GM03348 (cell line): ENCODE measurements at regions not wholly inside any gene's neighbourhood (a gene's known extent, or its start where the extent isn't known, plus 50 kb on each side); places are given as distances from the start of the nearest gene placed in this dataset.
"Not testable (repeated sequence)": the region's sequence is repeated elsewhere in the genome, so short reads cannot be mapped to it uniquely, and the experiment has no call there.

Experiments
- DNase-seq: peaks from one replicate; pipeline ENCODE4 v3.0.0; 2012; ENCODE audit warnings: low spot score

GRCh38 chr7:17046666-17047065, 164.9 kb upstream of the AGR3 start:
- DNase-seq: no peak

GRCh38 chr7:17053164-17053563, 171.4 kb upstream of the AGR3 start:
- not testable (repeated sequence) for DNase-seq

DNA sequence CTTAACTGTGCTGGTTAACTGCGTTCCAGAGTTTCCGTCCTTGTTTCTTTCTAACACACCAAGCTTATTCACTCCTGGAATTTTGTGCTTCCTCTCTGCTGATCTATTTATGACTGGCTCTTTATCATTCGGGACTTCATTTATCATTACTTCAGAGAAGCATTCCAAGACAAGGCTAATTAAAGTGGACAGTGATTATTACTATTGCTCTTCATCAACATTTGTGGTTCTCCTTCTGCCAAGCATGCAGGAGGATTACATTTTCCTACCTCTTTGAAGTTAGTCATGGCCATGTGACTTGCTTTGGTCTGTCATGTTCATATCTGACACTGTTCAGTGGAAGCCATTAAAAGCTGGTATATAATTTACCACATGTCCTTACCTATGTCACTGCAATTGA, 172.4 kb upstream of the AGR3 start:
- DNase-seq: no peak

- DNase-seq: no peak
These were observed 173.1 kb upstream of the AGR3 start for GRCh38 chr7:17054836-17055235.

GRCh38 chr7:17055596-17055995, 173.8 kb upstream of the AGR3 start:
- no peak for DNase-seq

- peak; percentile 19 for DNase-seq
These were observed 174.8 kb upstream of the AGR3 start for GRCh38 chr7:17056491-17057142.

- DNase-seq: no peak
These were observed 175.3 kb upstream of the AGR3 start for GRCh38 chr7:17057143-17057509.

GRCh38 chr7:17058568-17058967, 176.8 kb upstream of the AGR3 start:
- DNase-seq: peak; percentile 35

- no peak for DNase-seq
These were observed 178.3 kb upstream of the AGR3 start for GRCh38 chr7:17060051-17060450.

- DNase-seq: no peak
These were observed 179.7 kb upstream of the AGR3 start for GRCh38 chr7:17061443-17061842.

DNA sequence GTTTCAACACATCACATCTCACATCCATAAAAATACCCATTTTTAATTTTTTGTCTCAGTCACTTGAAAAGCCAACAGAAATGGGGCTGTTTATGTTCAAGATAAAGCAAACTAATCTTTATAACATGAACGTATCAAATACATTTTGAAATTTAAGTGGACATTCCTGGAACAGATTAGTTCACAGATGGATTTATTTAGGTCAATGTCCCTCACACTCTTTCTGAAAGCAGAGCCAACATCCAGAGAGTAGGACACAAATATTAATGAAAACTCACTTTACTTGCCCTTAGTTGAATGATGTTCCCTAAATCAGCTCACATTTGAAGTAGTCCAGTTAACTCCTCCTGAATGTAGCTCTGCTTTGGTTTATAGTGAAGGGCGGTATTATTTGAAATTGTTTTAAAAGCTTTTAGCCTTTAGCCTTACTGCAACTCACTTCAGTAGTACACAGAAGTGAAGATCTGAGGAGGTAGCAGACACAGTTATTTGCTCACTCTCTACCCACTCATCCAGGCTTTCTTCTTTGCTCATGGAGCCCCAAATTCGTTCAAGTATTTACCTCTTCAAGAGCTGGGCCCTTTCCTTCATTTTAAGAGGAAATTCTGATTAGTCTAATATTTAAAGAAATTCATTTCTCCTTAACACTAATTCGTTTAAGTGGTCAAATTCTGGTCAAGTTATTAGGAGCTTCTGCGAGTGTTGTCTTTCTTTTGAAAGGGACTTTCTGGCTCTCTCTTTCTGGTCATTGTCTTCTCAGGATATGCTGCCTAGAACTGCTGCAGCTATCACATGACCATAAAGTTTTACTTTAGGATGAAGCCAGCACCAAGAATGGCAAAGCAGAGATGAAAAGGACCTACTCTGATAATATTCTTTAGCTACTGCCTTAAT, 180.6 kb upstream of the AGR3 start:
- no peak for DNase-seq

DNA sequence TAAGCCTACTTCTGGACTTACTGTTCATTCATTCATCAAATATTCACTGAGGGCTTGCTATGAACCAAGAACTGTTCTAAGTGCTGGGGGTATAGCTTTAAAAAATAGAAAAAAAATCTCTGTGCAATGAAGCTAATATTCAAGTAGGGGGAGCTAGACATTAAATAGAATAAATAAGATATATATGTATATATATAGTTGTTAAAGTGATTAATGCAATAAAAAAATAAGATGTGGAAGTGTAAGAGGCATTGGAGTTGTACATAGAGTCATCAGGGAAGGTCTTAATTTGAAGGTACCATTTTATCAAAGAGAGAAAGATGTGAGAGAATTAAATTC, 181.2 kb upstream of the AGR3 start:
- DNase-seq: no peak

GRCh38 chr7:17067691-17068090, 185.9 kb upstream of the AGR3 start:
- no peak for DNase-seq

- no peak for DNase-seq
These were observed 187.4 kb upstream of the AGR3 start for GRCh38 chr7:17069146-17069545.

- no peak for DNase-seq
These were observed 188.5 kb upstream of the AGR3 start for GRCh38 chr7:17070231-17070708.

DNA sequence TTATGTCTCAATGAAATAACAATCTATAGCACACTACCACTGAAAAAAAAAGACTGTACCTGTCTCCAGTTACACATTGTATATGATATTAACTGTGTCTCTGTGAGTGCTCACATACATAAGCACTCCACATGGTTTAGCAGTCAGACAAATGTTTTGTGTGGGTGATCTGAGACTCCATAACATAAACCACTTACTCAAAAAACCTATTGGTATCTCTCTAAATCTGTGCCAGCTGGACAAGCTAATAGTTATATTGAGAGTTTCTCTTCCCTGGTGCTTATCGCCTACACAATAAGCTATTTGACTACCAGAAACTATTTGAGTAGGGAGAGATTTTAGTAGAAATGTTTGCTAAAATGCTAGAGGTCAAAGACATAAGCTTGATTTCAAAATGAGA, 190.1 kb upstream of the AGR3 start:
- no peak for DNase-seq

GRCh38 chr7:17075601-17076255, 193.9 kb upstream of the AGR3 start:
- DNase-seq: no peak

DNA sequence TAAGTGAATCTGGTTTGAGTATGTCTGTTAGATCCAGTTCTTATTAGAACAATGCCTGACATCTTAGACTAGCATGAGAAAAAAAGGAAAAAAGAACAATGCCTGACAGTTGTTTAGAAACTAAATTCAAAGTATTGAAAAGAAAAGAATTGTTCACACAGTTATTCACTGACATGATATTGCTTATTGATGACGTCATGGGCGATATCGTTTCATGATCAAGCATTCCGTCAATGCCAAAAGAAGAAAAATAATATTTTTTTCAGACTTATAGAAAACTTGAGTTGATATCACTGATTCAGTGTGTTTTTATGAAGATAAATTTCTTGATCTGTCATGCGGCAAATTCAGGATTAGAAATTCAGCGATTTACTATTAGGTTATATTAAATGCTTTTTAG, 196.5 kb upstream of the AGR3 start:
- no peak for DNase-seq

- no peak for DNase-seq
These were observed 201.8 kb upstream of the AGR3 start for GRCh38 chr7:17083392-17084165.

DNA sequence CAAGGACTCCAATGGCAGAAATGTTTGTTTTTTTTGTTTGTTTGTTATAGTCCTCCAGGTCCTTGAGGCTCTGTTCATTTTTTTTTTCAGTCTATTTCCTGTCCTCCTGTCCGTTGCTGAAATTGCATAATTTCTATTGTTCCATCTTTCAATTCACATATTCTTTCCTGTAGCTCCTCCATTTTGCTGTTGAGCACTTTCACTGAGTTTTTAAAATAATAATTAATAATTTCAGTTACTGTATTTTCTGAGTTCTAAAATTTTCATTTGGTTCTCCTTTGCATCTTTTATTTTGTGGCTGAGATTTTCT, 202.3 kb upstream of the AGR3 start:
- DNase-seq: no peak

GRCh38 chr7:17085186-17085585, 203.4 kb upstream of the AGR3 start:
- no peak for DNase-seq

GRCh38 chr7:17086403-17086802, 204.6 kb upstream of the AGR3 start:
- DNase-seq: no peak

GRCh38 chr7:17090751-17091150, 207.7 kb upstream of the AHR start:
- peak; percentile 72 for DNase-seq
